ENCODE measurements at regions not wholly inside any gene's neighbourhood (a gene's known extent, or its start where the extent isn't known, plus 50 kb on each side); places are given as distances from the start of the nearest gene placed in this dataset.
A peak's percentile ranks its signal among the peaks of the same experiment; 100 is the strongest.
"Not testable (repeated sequence)": the region's sequence is repeated elsewhere in the genome, so short reads cannot be mapped to it uniquely, and the experiment has no call there.

- DNase-seq (ENCODE audit: low spot score): no peak
Observed at GRCh38 chr4:56142088-56142487, 193.3 kb downstream of the CEP135 start.

GRCh38 chr4:56139241-56139827, 190.6 kb downstream of the CEP135 start:
- no peak for DNase-seq (ENCODE audit: low spot score)

- not testable (repeated sequence) for DNase-seq (ENCODE audit: low spot score)
Observed at GRCh38 chr4:56134834-56135233, 186.1 kb downstream of the CEP135 start.

GRCh38 chr4:56134266-56134665, 185.5 kb downstream of the CEP135 start:
- DNase-seq (ENCODE audit: low spot score): peak; percentile 9

GRCh38 chr4:56132835-56133234, 184.1 kb downstream of the CEP135 start:
- no peak for DNase-seq (ENCODE audit: low spot score)

- not testable (repeated sequence) for DNase-seq (ENCODE audit: low spot score)
Observed at GRCh38 chr4:56132188-56132587, 183.4 kb downstream of the CEP135 start.

GRCh38 chr4:56130606-56131155, 181.9 kb downstream of the CEP135 start:
- no peak for DNase-seq (ENCODE audit: low spot score)

- no peak for DNase-seq (ENCODE audit: low spot score)
Observed at GRCh38 chr4:56129431-56129861, 180.7 kb downstream of the CEP135 start.

GRCh38 chr4:56128213-56128612, 179.5 kb downstream of the CEP135 start:
- no peak for DNase-seq (ENCODE audit: low spot score)

- DNase-seq (ENCODE audit: low spot score): no peak
Observed at GRCh38 chr4:56127716-56128115, 179.0 kb downstream of the CEP135 start.

- no peak for DNase-seq (ENCODE audit: low spot score)
Observed at GRCh38 chr4:56123547-56123946, 174.8 kb downstream of the CEP135 start.

GRCh38 chr4:56123051-56123450, 174.3 kb downstream of the CEP135 start:
- DNase-seq (ENCODE audit: low spot score): no peak

- no peak for DNase-seq (ENCODE audit: low spot score)
Observed at GRCh38 chr4:56118845-56119244, 170.1 kb downstream of the CEP135 start.

GRCh38 chr4:56118055-56118454, 169.3 kb downstream of the CEP135 start:
- DNase-seq (ENCODE audit: low spot score): no peak

GRCh38 chr4:56115898-56116297, 167.2 kb downstream of the CEP135 start:
- no peak for DNase-seq (ENCODE audit: low spot score)

- DNase-seq (ENCODE audit: low spot score): no peak
Observed at GRCh38 chr4:56112377-56112776, 163.6 kb downstream of the CEP135 start.

- no peak for DNase-seq (ENCODE audit: low spot score)
Observed at GRCh38 chr4:56106180-56107147, 157.7 kb downstream of the CEP135 start.

GRCh38 chr4:56104188-56104587, 155.4 kb downstream of the CEP135 start:
- DNase-seq (ENCODE audit: low spot score): no peak

- DNase-seq (ENCODE audit: low spot score): no peak
Observed at GRCh38 chr4:56102601-56103000, 153.9 kb downstream of the CEP135 start.

- DNase-seq (ENCODE audit: low spot score): no peak
Observed at GRCh38 chr4:56099378-56099786, 150.6 kb downstream of the CEP135 start.

- DNase-seq (ENCODE audit: low spot score): no peak
Observed at GRCh38 chr4:56093576-56093975, 144.8 kb downstream of the CEP135 start.

- no peak for DNase-seq (ENCODE audit: low spot score)
Observed at GRCh38 chr4:56092540-56092939, 143.8 kb downstream of the CEP135 start.

- no peak for DNase-seq (ENCODE audit: low spot score)
Observed at GRCh38 chr4:56086561-56086960, 137.8 kb downstream of the CEP135 start.

All from hepatic stellate cell (primary cell).